ENCODE measurements at regions not wholly inside any gene's neighbourhood (a gene's known extent, or its start where the extent isn't known, plus 50 kb on each side); places are given as distances from the start of the nearest gene placed in this dataset.

DNA sequence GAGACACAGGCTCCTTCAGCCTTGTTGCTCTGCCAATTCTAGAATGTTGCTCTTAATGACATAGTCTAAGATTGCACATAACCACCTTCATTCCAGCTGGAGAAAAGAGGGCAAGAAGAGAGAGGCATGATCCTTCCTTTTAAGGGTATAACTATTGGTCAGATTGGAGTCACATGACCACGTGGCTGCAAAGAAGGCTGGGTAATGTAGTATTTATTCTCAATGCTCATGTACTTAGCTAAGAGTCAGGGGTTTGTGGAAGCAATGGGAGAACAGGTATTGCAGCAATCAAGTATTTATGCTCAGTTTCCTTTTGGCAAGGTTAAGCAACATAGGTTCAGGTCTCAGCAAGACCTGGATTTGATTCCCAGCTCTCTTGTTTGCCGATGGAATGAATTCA is 298.8 kb upstream of the TBX3 start:
- no peak for DNase-seq (ENCODE audit: low spot score)
- Histone ChIP-seq H3K4me1 (ENCODE audit: control insufficient read depth in 4 of 4, insufficient read depth in 4 of 4, low read length in 3 of 4) (no peaks in the 10 kb centered on the region), H3K4me3 (ENCODE audit: low read depth in 1 of 3, low read length in 3 of 3) (no peak overlapping the region), H3K27ac (ENCODE audit: low read depth in 1 of 2, low read length in 2 of 2) (no peak overlapping the region), H3K36me3 (ENCODE audit: control insufficient read depth in 4 of 4, insufficient read depth in 3 of 4, low read depth in 1 of 4, low read length in 3 of 4) (no peaks in the 10 kb centered on the region), H3K9me3 (ENCODE audit: control insufficient read depth in 4 of 4, low read length in 3 of 4) (no peaks in the 10 kb centered on the region), H3K27me3 (ENCODE audit: control insufficient read depth in 4 of 4, insufficient read depth in 4 of 4, low read length in 3 of 4) (no peaks in the 10 kb centered on the region), H3K9ac (ENCODE audit: low read depth in 1 of 2, low read length in 2 of 2) (no peak overlapping the region)
- TF ChIP-seq, protein P1, sequence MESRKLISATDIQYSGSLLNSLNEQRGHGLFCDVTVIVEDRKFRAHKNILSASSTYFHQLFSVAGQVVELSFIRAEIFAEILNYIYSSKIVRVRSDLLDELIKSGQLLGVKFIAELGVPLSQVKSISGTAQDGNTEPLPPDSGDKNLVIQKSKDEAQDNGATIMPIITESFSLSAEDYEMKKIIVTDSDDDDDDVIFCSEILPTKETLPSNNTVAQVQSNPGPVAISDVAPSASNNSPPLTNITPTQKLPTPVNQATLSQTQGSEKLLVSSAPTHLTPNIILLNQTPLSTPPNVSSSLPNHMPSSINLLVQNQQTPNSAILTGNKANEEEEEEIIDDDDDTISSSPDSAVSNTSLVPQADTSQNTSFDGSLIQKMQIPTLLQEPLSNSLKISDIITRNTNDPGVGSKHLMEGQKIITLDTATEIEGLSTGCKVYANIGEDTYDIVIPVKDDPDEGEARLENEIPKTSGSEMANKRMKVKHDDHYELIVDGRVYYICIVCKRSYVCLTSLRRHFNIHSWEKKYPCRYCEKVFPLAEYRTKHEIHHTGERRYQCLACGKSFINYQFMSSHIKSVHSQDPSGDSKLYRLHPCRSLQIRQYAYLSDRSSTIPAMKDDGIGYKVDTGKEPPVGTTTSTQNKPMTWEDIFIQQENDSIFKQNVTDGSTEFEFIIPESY (IDR thresholded peaks at IDR 0.05), result no peak
- no peak for TF ChIP-seq JUND (IDR thresholded peaks at IDR 0.05)
- WGBS, result 64% methylated on average over 2 of the region's 2 CpGs

- no peak for DNase-seq (ENCODE audit: low spot score)
- Histone ChIP-seq H3K9me3 (ENCODE audit: control insufficient read depth in 4 of 4, low read length in 3 of 4) (no peaks in the 10 kb centered on the region), H3K4me3 (ENCODE audit: low read depth in 1 of 3, low read length in 3 of 3) (no peak overlapping the region), H3K9ac (ENCODE audit: low read depth in 1 of 2, low read length in 2 of 2) (no peak overlapping the region), H3K36me3 (ENCODE audit: control insufficient read depth in 4 of 4, insufficient read depth in 3 of 4, low read depth in 1 of 4, low read length in 3 of 4) (no peaks in the 10 kb centered on the region), H3K4me1 (ENCODE audit: control insufficient read depth in 4 of 4, insufficient read depth in 4 of 4, low read length in 3 of 4) (no peaks in the 10 kb centered on the region), H3K27ac (ENCODE audit: low read depth in 1 of 2, low read length in 2 of 2) (no peak overlapping the region), H3K27me3 (ENCODE audit: control insufficient read depth in 4 of 4, insufficient read depth in 4 of 4, low read length in 3 of 4) (no peaks in the 10 kb centered on the region)
- 91% methylated on average over 4 of the region's 4 CpGs for WGBS
- TF ChIP-seq, protein P2, sequence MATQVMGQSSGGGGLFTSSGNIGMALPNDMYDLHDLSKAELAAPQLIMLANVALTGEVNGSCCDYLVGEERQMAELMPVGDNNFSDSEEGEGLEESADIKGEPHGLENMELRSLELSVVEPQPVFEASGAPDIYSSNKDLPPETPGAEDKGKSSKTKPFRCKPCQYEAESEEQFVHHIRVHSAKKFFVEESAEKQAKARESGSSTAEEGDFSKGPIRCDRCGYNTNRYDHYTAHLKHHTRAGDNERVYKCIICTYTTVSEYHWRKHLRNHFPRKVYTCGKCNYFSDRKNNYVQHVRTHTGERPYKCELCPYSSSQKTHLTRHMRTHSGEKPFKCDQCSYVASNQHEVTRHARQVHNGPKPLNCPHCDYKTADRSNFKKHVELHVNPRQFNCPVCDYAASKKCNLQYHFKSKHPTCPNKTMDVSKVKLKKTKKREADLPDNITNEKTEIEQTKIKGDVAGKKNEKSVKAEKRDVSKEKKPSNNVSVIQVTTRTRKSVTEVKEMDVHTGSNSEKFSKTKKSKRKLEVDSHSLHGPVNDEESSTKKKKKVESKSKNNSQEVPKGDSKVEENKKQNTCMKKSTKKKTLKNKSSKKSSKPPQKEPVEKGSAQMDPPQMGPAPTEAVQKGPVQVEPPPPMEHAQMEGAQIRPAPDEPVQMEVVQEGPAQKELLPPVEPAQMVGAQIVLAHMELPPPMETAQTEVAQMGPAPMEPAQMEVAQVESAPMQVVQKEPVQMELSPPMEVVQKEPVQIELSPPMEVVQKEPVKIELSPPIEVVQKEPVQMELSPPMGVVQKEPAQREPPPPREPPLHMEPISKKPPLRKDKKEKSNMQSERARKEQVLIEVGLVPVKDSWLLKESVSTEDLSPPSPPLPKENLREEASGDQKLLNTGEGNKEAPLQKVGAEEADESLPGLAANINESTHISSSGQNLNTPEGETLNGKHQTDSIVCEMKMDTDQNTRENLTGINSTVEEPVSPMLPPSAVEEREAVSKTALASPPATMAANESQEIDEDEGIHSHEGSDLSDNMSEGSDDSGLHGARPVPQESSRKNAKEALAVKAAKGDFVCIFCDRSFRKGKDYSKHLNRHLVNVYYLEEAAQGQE (IDR thresholded peaks at IDR 0.05), result no peak
- TF ChIP-seq HNF4A (conservative IDR thresholded peaks at IDR 0.05), result no peak
- no peak for TF ChIP-seq TAF1 (conservative IDR thresholded peaks at IDR 0.05)
- TF ChIP-seq YY1 (IDR thresholded peaks at IDR 0.05), result no peak
- TF ChIP-seq, protein P1 (IDR thresholded peaks at IDR 0.05), result no peak
- no peak for TF ChIP-seq GABPA (IDR thresholded peaks at IDR 0.05 in 1 of 2, conservative IDR thresholded peaks at IDR 0.05 in 1 of 2)
- no peak for TF ChIP-seq SP1 (IDR thresholded peaks at IDR 0.05)
- TF ChIP-seq RXRA (IDR thresholded peaks at IDR 0.05), result no peak
- TF ChIP-seq MAX (IDR thresholded peaks at IDR 0.05), result no peak
- no peak for TF ChIP-seq RAD21 (IDR thresholded peaks at IDR 0.05)
- no peak for TF ChIP-seq NR2F2 (IDR thresholded peaks at IDR 0.05)
- TF ChIP-seq, protein P3, sequence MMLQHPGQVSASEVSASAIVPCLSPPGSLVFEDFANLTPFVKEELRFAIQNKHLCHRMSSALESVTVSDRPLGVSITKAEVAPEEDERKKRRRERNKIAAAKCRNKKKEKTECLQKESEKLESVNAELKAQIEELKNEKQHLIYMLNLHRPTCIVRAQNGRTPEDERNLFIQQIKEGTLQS (IDR thresholded peaks at IDR 0.05), result no peak
- TF ChIP-seq FOXA2 (IDR thresholded peaks at IDR 0.05), result no peak
- TF ChIP-seq FOXA1 (IDR thresholded peaks at IDR 0.05), result no peak
- TF ChIP-seq HNF4G (IDR thresholded peaks at IDR 0.05), result no peak
- TF ChIP-seq JUND (IDR thresholded peaks at IDR 0.05), result no peak
- TF ChIP-seq, protein P4, sequence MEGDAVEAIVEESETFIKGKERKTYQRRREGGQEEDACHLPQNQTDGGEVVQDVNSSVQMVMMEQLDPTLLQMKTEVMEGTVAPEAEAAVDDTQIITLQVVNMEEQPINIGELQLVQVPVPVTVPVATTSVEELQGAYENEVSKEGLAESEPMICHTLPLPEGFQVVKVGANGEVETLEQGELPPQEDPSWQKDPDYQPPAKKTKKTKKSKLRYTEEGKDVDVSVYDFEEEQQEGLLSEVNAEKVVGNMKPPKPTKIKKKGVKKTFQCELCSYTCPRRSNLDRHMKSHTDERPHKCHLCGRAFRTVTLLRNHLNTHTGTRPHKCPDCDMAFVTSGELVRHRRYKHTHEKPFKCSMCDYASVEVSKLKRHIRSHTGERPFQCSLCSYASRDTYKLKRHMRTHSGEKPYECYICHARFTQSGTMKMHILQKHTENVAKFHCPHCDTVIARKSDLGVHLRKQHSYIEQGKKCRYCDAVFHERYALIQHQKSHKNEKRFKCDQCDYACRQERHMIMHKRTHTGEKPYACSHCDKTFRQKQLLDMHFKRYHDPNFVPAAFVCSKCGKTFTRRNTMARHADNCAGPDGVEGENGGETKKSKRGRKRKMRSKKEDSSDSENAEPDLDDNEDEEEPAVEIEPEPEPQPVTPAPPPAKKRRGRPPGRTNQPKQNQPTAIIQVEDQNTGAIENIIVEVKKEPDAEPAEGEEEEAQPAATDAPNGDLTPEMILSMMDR (IDR thresholded peaks at IDR 0.05; ENCODE audit: low read depth, low read length, missing input control), result no peak
Observed at GRCh38 chr12:114981036-114981435, 297.1 kb upstream of the TBX3 start.

Measured in liver (tissue), 8 donors.